Suppressor macrophage treated with lipopolysaccharide for 1 hour (primary cell): ENCODE measurements at regions not wholly inside any gene's neighbourhood (a gene's known extent, or its start where the extent isn't known, plus 50 kb on each side); places are given as distances from the start of the nearest gene placed in this dataset.
A peak's percentile ranks its signal among the peaks of the same experiment; 100 is the strongest.

Experiments used
- DNase-seq, 3 donors: peaks; one replicate each; pipeline ENCODE4 v3.0.0-alpha.2; 2020 to 2022

- DNase-seq = peak in 1 of 3 donors; percentile 26
These were observed 50.5 kb upstream of the FBRSL1 start for GRCh38 chr12:132439333-132439904.

- DNase-seq = no peak
These were observed 51.2 kb upstream of the FBRSL1 start for GRCh38 chr12:132438726-132439125.

GRCh38 chr12:132437943-132438700 is 51.8 kb upstream of the FBRSL1 start:
- DNase-seq = no peak

- DNase-seq = no peak
These were observed 52.6 kb upstream of the FBRSL1 start for GRCh38 chr12:132437252-132437932.

GRCh38 chr12:132436791-132437251 is 53.1 kb upstream of the FBRSL1 start:
- no peak for DNase-seq

GRCh38 chr12:132435486-132436187 is 54.3 kb upstream of the FBRSL1 start:
- DNase-seq = no peak

GRCh38 chr12:132433641-132434395 is 56.1 kb upstream of the FBRSL1 start:
- no peak for DNase-seq

- DNase-seq = no peak
These were observed 57.0 kb upstream of the FBRSL1 start for GRCh38 chr12:132432721-132433577.

- DNase-seq = no peak
These were observed 57.7 kb upstream of the FBRSL1 start for GRCh38 chr12:132432126-132432705.

GRCh38 chr12:132430838-132431774 is 58.8 kb upstream of the FBRSL1 start:
- DNase-seq = no peak

- DNase-seq = peak in 1 of 3 donors; percentile 45
These were observed 59.9 kb upstream of the FBRSL1 start for GRCh38 chr12:132429946-132430643.

GRCh38 chr12:132429602-132429945 is 60.4 kb upstream of the FBRSL1 start:
- DNase-seq = no peak

GRCh38 chr12:132428936-132429601 is 60.9 kb upstream of the FBRSL1 start:
- peak; percentile 79 to 86 (median 80) for DNase-seq

- no peak for DNase-seq
These were observed 61.7 kb upstream of the FBRSL1 start for GRCh38 chr12:132427999-132428935.

GRCh38 chr12:132427174-132427768 is 62.7 kb upstream of the FBRSL1 start:
- no peak for DNase-seq

- DNase-seq = no peak
These were observed 63.4 kb upstream of the FBRSL1 start for GRCh38 chr12:132426349-132427173.
